HG02623 (cell line): ENCODE measurements at regions not wholly inside any gene's neighbourhood (a gene's known extent, or its start where the extent isn't known, plus 50 kb on each side); places are given as distances from the start of the nearest gene placed in this dataset.
"Not testable (repeated sequence)": the region's sequence is repeated elsewhere in the genome, so short reads cannot be mapped to it uniquely, and the experiment has no call there.

ENCODE experiments used
- ATAC-seq: cut with Tn5 transposase; IDR thresholded peaks from one replicate; pipeline ENCODE4 v1.9.1; 2021; ENCODE audit warnings: moderate library complexity; ENCODE audit not compliant: unreplicated experiment

GRCh38 chr15:54779271-54779670, 417.5 kb downstream of the RSL24D1 start:
- ATAC-seq = no peak

DNA sequence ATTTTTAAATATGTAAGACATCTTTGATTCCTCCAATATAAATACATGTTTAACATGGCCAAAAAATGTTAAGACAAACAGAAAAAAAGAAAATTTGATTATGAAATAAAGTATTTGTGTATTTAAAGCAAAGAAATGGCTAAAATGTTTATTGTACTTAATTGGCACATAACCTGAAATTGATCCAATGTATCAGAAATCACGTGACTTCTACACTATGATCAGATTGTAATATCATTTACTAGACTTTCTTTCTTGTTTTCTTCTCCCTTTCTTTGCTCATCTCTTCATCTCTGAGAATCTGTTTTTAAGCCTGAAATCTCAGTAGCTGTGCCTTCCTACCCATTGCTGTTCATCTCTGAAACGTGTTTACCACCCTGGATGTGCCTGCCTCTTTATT, 420.3 kb downstream of the RSL24D1 start:
- no peak for ATAC-seq

DNA sequence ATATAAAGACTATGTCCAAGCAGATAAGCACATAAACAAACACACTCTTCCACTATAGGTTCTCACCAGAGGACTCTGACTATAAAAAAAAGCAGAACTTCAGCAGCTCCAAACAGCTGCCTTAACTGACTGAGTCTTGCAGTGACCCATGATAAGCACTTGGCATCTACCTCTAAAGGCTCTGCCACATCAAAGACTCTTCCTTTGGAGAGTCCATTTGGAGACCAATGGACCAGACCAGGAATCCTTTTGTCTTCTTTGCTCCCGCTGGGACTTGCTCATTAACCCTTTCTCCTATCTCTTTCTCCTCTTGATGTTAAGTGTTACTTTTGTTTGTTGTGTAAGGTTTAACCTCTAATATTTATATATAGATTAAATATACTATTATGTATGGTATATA, 424.1 kb downstream of the RSL24D1 start:
- no peak for ATAC-seq

DNA sequence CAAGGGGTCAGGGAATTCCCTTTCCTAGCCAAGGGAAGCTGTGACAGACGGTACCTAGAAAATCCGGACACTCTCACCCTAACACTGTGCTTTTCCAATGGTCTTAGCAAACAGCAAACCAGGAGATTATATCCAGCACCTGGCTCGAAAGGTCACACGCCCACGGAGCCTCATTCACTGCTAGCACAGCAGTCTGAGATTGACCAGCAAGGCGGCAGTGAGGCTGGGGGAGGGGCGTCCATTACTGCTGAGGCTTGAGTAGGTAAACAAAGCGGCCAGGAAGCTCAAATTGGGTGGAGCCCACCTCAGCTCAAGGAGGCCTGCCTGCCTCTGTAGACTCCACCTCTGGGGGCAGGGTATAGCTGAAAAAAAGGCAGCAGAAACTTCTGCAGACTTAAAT, 447.3 kb downstream of the RSL24D1 start:
- ATAC-seq = not testable (repeated sequence)

DNA sequence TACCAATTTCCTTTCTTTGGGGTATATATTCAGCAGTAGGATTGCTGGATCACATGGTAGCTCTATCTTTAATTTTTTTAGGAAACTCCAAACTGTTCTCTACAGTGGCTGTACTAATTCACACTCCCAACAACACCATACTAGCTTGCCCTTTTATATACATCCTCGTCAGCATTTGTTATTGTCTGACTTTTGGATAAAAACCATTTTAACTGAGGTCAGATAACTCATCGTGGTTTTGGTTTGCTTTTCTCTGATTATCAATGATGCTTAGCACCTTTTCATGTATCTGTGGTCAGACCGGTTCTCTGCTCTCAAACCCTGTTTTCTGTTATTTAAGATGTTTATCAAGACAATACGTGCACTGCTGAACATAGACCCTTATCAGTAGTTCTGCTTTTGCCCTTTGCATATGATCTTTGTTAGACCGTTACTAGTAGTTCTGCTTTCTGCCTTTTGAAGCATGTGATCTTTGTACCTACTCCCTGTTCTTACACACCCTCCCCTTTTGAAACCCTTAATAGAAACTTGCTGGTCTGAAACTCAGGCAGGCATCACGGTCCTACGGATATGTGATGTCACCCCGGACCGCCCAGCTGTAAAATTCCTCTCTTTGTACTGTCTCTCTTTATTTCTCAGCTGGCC, 474.3 kb downstream of the RSL24D1 start:
- ATAC-seq = no peak

DNA sequence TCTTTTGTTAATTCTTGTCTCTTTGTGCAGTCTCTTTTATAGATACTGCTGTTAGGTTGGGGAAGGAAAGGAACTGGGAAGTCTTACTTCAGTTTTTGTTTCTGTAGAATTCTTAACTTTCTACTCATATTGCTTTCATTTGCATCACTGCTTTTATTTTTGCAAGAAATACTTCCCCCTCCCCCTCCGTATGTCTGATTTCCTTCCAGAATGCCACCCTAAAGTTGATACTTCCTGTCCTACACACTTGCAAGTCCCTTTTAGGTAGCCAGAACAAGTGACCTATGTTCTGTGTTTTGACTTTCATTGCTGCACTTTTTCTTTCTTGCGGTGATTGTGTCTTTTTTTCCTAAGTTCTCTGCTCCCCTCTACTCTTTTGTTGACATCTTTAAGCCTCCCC, 477.4 kb downstream of the RSL24D1 start:
- no peak for ATAC-seq

- ATAC-seq = no peak
Measured at GRCh38 chr15:54707805-54708752, 488.7 kb downstream of the RSL24D1 start.

DNA sequence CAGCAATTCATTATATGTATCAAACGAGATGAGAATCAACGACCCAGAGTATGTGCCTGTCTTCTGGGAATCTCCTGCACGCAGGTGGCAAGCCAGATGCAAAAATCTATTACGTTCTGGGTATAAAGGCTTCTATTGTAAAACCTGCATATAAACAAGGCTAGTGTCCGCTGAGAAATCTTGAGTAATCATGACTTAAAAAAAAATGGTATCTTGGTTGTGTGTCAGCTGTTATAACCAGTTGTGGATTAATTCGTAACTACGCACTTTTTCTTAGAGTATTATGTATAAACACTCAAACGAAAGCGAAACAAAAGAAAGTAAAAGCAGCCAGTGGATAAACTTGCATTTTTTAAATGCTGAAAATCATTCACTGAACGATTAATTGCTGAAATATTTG, 509.1 kb downstream of the RSL24D1 start:
- ATAC-seq = no peak
